ENCODE measurements at regions not wholly inside any gene's neighbourhood (a gene's known extent, or its start where the extent isn't known, plus 50 kb on each side); places are given as distances from the start of the nearest gene placed in this dataset.

DNA sequence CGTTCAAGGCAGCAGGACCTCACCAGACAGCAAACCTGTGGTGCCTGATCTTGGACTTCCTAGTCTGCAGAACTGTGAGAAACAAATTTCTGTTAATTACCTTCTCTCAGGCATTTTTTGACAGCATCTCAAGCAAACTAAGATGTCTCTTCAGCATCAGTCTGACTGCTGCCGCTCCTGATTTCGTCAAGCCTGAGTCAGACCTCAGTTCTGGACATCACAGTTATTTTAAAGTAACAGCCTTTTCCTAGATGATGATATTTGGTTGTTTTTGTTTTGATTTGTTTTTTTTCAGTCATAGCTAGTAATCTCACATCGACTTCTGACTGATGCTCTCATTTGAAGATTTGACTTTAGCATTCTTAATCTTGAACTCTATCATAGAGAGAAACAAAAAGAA lies 71.9 kb downstream of the BLID start:
- H3K27me3 ChIP-seq (ENCODE audit: insufficient read depth, low read depth, low read length): no peaks in the 10 kb centered on the region
- H3K4me3 ChIP-seq (ENCODE audit: low read length): no peak overlapping the region
- H3K27ac ChIP-seq (ENCODE audit: low read length): no peak overlapping the region
- no peaks in the 10 kb centered on the region for H3K36me3 ChIP-seq (ENCODE audit: insufficient read depth, low read length)
- H3K9ac ChIP-seq (ENCODE audit: low read length): no peak overlapping the region
- H3K4me2 ChIP-seq (ENCODE audit: low read length): no peak overlapping the region
- no peaks in the 10 kb centered on the region for H3F3A ChIP-seq (ENCODE audit: insufficient read depth, low read length, poor library complexity, severe bottlenecking)
- H3K9me3 ChIP-seq (ENCODE audit: low read length): no peaks in the 10 kb centered on the region
- H3K9me2 ChIP-seq (ENCODE audit: insufficient read depth, low read length): no peaks in the 10 kb centered on the region
- TF ChIP-seq RAD21 (conservative IDR thresholded peaks at IDR 0.05) (no peak), EP300 (conservative IDR thresholded peaks at IDR 0.05; ENCODE audit: poor library complexity, severe bottlenecking) (no peak), POLR2AphosphoS5 (IDR thresholded peaks at IDR 0.05) (no peak), MXI1 (conservative IDR thresholded peaks at IDR 0.05; ENCODE audit: poor library complexity, severe bottlenecking) (no peak), TAF1 (IDR thresholded peaks at IDR 0.05; ENCODE audit: low read depth) (no peak), SMC3 (conservative IDR thresholded peaks at IDR 0.05; ENCODE audit: poor library complexity) (no peak), EZH2 (IDR thresholded peaks at IDR 0.05; ENCODE audit: borderline replicate concordance, insufficient read depth, low read length, poor library complexity, severe bottlenecking) (no peak)
- TF ChIP-seq, protein P1, sequence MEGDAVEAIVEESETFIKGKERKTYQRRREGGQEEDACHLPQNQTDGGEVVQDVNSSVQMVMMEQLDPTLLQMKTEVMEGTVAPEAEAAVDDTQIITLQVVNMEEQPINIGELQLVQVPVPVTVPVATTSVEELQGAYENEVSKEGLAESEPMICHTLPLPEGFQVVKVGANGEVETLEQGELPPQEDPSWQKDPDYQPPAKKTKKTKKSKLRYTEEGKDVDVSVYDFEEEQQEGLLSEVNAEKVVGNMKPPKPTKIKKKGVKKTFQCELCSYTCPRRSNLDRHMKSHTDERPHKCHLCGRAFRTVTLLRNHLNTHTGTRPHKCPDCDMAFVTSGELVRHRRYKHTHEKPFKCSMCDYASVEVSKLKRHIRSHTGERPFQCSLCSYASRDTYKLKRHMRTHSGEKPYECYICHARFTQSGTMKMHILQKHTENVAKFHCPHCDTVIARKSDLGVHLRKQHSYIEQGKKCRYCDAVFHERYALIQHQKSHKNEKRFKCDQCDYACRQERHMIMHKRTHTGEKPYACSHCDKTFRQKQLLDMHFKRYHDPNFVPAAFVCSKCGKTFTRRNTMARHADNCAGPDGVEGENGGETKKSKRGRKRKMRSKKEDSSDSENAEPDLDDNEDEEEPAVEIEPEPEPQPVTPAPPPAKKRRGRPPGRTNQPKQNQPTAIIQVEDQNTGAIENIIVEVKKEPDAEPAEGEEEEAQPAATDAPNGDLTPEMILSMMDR (IDR thresholded peaks at IDR 0.05; ENCODE audit: poor library complexity, severe bottlenecking): no peak
- TF ChIP-seq, protein P2, sequence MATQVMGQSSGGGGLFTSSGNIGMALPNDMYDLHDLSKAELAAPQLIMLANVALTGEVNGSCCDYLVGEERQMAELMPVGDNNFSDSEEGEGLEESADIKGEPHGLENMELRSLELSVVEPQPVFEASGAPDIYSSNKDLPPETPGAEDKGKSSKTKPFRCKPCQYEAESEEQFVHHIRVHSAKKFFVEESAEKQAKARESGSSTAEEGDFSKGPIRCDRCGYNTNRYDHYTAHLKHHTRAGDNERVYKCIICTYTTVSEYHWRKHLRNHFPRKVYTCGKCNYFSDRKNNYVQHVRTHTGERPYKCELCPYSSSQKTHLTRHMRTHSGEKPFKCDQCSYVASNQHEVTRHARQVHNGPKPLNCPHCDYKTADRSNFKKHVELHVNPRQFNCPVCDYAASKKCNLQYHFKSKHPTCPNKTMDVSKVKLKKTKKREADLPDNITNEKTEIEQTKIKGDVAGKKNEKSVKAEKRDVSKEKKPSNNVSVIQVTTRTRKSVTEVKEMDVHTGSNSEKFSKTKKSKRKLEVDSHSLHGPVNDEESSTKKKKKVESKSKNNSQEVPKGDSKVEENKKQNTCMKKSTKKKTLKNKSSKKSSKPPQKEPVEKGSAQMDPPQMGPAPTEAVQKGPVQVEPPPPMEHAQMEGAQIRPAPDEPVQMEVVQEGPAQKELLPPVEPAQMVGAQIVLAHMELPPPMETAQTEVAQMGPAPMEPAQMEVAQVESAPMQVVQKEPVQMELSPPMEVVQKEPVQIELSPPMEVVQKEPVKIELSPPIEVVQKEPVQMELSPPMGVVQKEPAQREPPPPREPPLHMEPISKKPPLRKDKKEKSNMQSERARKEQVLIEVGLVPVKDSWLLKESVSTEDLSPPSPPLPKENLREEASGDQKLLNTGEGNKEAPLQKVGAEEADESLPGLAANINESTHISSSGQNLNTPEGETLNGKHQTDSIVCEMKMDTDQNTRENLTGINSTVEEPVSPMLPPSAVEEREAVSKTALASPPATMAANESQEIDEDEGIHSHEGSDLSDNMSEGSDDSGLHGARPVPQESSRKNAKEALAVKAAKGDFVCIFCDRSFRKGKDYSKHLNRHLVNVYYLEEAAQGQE (IDR thresholded peaks at IDR 0.05; ENCODE audit: borderline replicate concordance): no peak
- H2AFZ ChIP-seq (ENCODE audit: low read depth, low read length): no peak overlapping the region
- no peaks in the 10 kb centered on the region for H3K79me2 ChIP-seq (replicated peaks; ENCODE audit: insufficient read depth, low read length)
- H4K20me1 ChIP-seq (ENCODE audit: insufficient read depth): no peaks in the 10 kb centered on the region

DNA sequence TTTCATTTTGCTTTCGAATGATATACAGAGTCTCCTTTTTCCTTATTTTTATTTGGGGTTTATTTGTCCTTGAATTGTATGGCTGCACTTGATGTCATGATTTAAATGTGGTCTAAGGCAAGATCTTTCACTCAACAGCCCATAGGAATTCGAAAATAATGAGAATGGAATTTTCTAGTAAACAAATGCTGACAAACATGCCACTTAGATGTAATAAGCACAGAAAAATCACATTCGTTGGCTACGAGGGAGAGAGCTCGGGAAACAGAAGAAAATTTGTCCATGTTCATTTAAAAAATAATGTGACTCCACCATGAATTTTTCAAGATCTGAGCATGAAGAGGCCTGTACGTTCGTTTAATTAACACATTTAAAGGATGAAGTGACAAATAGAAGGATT lies 73.0 kb downstream of the BLID start:
- Histone ChIP-seq H2AFZ (ENCODE audit: low read depth, low read length) (no peak overlapping the region), H3K79me2 (replicated peaks; ENCODE audit: insufficient read depth, low read length) (no peaks in the 10 kb centered on the region), H3K27me3 (ENCODE audit: insufficient read depth, low read depth, low read length) (no peaks in the 10 kb centered on the region), H3K36me3 (ENCODE audit: insufficient read depth, low read length) (no peaks in the 10 kb centered on the region), H3K9ac (ENCODE audit: low read length) (no peak overlapping the region), H3K9me3 (ENCODE audit: low read length) (no peaks in the 10 kb centered on the region), H3K4me3 (ENCODE audit: low read length) (no peak overlapping the region), H3F3A (ENCODE audit: insufficient read depth, low read length, poor library complexity, severe bottlenecking) (no peaks in the 10 kb centered on the region), H3K4me2 (ENCODE audit: low read length) (no peak overlapping the region), H4K20me1 (ENCODE audit: insufficient read depth) (no peaks in the 10 kb centered on the region), H3K9me2 (ENCODE audit: insufficient read depth, low read length) (no peaks in the 10 kb centered on the region), H3K27ac (ENCODE audit: low read length) (no peak overlapping the region)
- TF ChIP-seq, protein P2 (IDR thresholded peaks at IDR 0.05; ENCODE audit: borderline replicate concordance): no peak
- TF ChIP-seq SMC3 (conservative IDR thresholded peaks at IDR 0.05; ENCODE audit: poor library complexity): no peak
- TF ChIP-seq TAF1 (IDR thresholded peaks at IDR 0.05; ENCODE audit: low read depth): no peak
- no peak for TF ChIP-seq POLR2AphosphoS5 (IDR thresholded peaks at IDR 0.05)
- no peak for TF ChIP-seq EZH2 (IDR thresholded peaks at IDR 0.05; ENCODE audit: borderline replicate concordance, insufficient read depth, low read length, poor library complexity, severe bottlenecking)
- TF ChIP-seq, protein P1 (IDR thresholded peaks at IDR 0.05; ENCODE audit: poor library complexity, severe bottlenecking): no peak
- no peak for TF ChIP-seq EP300 (conservative IDR thresholded peaks at IDR 0.05; ENCODE audit: poor library complexity, severe bottlenecking)
- no peak for TF ChIP-seq RAD21 (conservative IDR thresholded peaks at IDR 0.05)
- TF ChIP-seq MXI1 (conservative IDR thresholded peaks at IDR 0.05; ENCODE audit: poor library complexity, severe bottlenecking): no peak

Measured in neural cell (in vitro differentiated cells).